Ovary (tissue), 3 donors: ENCODE measurements at regions not wholly inside any gene's neighbourhood (a gene's known extent, or its start where the extent isn't known, plus 50 kb on each side); places are given as distances from the start of the nearest gene placed in this dataset.

Experiments used
- CTCF ChIP-seq, 3 donors: fragments of 450-650 bp in 2 of 3; fragments of 200-600 bp in 1 of 3; IDR thresholded peaks; one replicate each; pipeline versions ENCODE4 v1.5.1 to v1.8.0; 2016 to 2022; ENCODE audit warnings: antibody characterized with exemption in 3 of 3, mild to moderate bottlenecking in 1 of 3
- POLR2A ChIP-seq: fragments of 450-650 bp; IDR thresholded peaks from one replicate; pipeline ENCODE4 v1.6.1; 2017; ENCODE audit warnings: antibody characterized with exemption, mild to moderate bottlenecking, moderate library complexity
- donor health status: DM: no; HTN: no; CAD: no.

GRCh38 chr4:60989141-60989540 is 211.0 kb upstream of the ADGRL3 start:
- TF ChIP-seq CTCF (IDR thresholded peaks at IDR 0.05) (no peak), POLR2A (no peak)
